MM.1S (cell line): ENCODE measurements at regions not wholly inside any gene's neighbourhood (a gene's known extent, or its start where the extent isn't known, plus 50 kb on each side); places are given as distances from the start of the nearest gene placed in this dataset.

ENCODE experiments used
- DNase-seq: peaks from one replicate; pipeline ENCODE4 v3.0.0-alpha.2; 2015
- H2AFZ ChIP-seq: fragments of 300-600 bp; sonication (generic); 2 replicates; pipeline ENCODE4 v1.6.0; 2016; ENCODE audit warnings: antibody characterized with exemption, low read length
- H3F3A ChIP-seq: fragments of 300-600 bp; sonication (generic); 2 replicates; pipeline ENCODE4 v1.6.1; 2016; ENCODE audit warnings: mild to moderate bottlenecking, antibody characterized with exemption, low read length, moderate library complexity, mixed read lengths; ENCODE audit not compliant: insufficient read depth
- H3K27ac ChIP-seq: fragments of 300-600 bp; sonication (generic); 2 replicates; pipeline ENCODE4 v1.5.1; 2016; ENCODE audit warnings: mild to moderate bottlenecking, low read length
- H3K27me3 ChIP-seq: fragments of 300-600 bp; sonication (generic); replicated peaks from 2 replicates; pipeline ENCODE4 v1.6.0; 2016; ENCODE audit warnings: low read length; ENCODE audit not compliant: insufficient read depth
- H3K36me3 ChIP-seq: fragments of 300-600 bp; sonication (generic); replicated peaks from 2 replicates; pipeline ENCODE4 v1.6.1; 2016; ENCODE audit warnings: mild to moderate bottlenecking, low read length, mixed read lengths; ENCODE audit not compliant: insufficient read depth
- H3K4me1 ChIP-seq: fragments of 300-600 bp; sonication (generic); 2 replicates; pipeline ENCODE4 v1.6.1; 2016; ENCODE audit warnings: low read length, mixed read lengths
- H3K4me2 ChIP-seq: fragments of 300-600 bp; sonication (generic); 2 replicates; pipeline ENCODE4 v1.6.0; 2016; ENCODE audit warnings: low read depth, low read length
- H3K4me3 ChIP-seq: fragments of 300-600 bp; sonication (generic); 2 replicates; pipeline ENCODE4 v1.5.1; 2016; ENCODE audit warnings: low read length, mixed read lengths
- H3K79me2 ChIP-seq: fragments of 300-600 bp; sonication (generic); 2 replicates; pipeline ENCODE4 v1.6.1; 2016; ENCODE audit warnings: mixed run types, low read length, mixed read lengths
- H3K9ac ChIP-seq: fragments of 300-600 bp; sonication (generic); 2 replicates; pipeline ENCODE4 v1.6.1; 2016; ENCODE audit warnings: low read length, mixed read lengths
- H3K9me2 ChIP-seq: fragments of 300-600 bp; sonication (generic); replicated peaks from 2 replicates; pipeline ENCODE4 v1.6.1; 2016; ENCODE audit warnings: mild to moderate bottlenecking, low read length, mixed read lengths; ENCODE audit not compliant: insufficient read depth
- H3K9me3 ChIP-seq: fragments of 300-600 bp; sonication (generic); replicated peaks from 2 replicates; pipeline ENCODE4 v1.6.1; 2016; ENCODE audit warnings: mild to moderate bottlenecking, low read length, mixed read lengths; ENCODE audit not compliant: insufficient read depth
- H4K20me1 ChIP-seq: fragments of 300-600 bp; sonication (generic); 2 replicates; pipeline ENCODE4 v1.6.1; 2016; ENCODE audit warnings: mild to moderate bottlenecking, low read length, moderate library complexity, mixed read lengths; ENCODE audit not compliant: insufficient read depth
- CTCF ChIP-seq: fragments of 300-600 bp; sonication (generic); IDR thresholded peaks from 2 replicates; pipeline ENCODE4 v1.5.1; 2016; ENCODE audit warnings: antibody characterized with exemption, low read length, mixed read lengths
- EZH2 ChIP-seq: fragments of 300-600 bp; sonication (generic); optimal IDR thresholded peaks from 2 replicates; pipeline ENCODE3; 2017; ENCODE audit warnings: low read depth, mild to moderate bottlenecking, antibody characterized with exemption, low read length, mixed read lengths
- EZH2phosphoT487 ChIP-seq: fragments of 300-600 bp; sonication (generic); IDR thresholded peaks from 2 replicates; pipeline ENCODE4 v1.6.1; 2018; ENCODE audit warnings: antibody characterized with exemption, low read length

GRCh38 chr6:103183831-103184411, 1675.8 kb downstream of the HACE1 start:
- TF ChIP-seq EZH2phosphoT487 = no peak
- no peak for TF ChIP-seq CTCF
- TF ChIP-seq EZH2 = no peak

GRCh38 chr6:103178193-103178592, 1681.5 kb downstream of the HACE1 start:
- DNase-seq = no peak
- TF ChIP-seq CTCF (no peak), EZH2phosphoT487 (no peak), EZH2 (no peak)
- no peaks in the 10 kb centered on the region for H4K20me1 ChIP-seq
- no peaks in the 10 kb centered on the region for H3K4me1 ChIP-seq
- H3K9ac ChIP-seq = no peak overlapping the region
- no peaks in the 10 kb centered on the region for H3K79me2 ChIP-seq
- H3K9me2 ChIP-seq = no peaks in the 10 kb centered on the region
- no peaks in the 10 kb centered on the region for H3K9me3 ChIP-seq
- H3F3A ChIP-seq = no peaks in the 10 kb centered on the region
- H3K4me2 ChIP-seq = no peak overlapping the region
- no peak overlapping the region for H3K27ac ChIP-seq
- H3K4me3 ChIP-seq = no peak overlapping the region
- H3K27me3 ChIP-seq = no peaks in the 10 kb centered on the region
- no peak overlapping the region for H2AFZ ChIP-seq
- H3K36me3 ChIP-seq = no peaks in the 10 kb centered on the region

More at GRCh38 chr6:103183831-103184411, 1675.8 kb downstream of the HACE1 start:
- Histone ChIP-seq H3K9ac (no peak overlapping the region), H3K4me3 (no peak overlapping the region), H3K9me2 (no peaks in the 10 kb centered on the region), H3K36me3 (no peaks in the 10 kb centered on the region), H3F3A (no peaks in the 10 kb centered on the region), H3K4me1 (no peaks in the 10 kb centered on the region), H2AFZ (no peak overlapping the region), H4K20me1 (no peaks in the 10 kb centered on the region), H3K27ac (no peak overlapping the region), H3K9me3 (no peaks in the 10 kb centered on the region), H3K27me3 (no peaks in the 10 kb centered on the region), H3K4me2 (no peak overlapping the region), H3K79me2 (no peaks in the 10 kb centered on the region)
- DNase-seq = no peak

- H3K4me2 ChIP-seq = no peak overlapping the region
- no peak overlapping the region for H3K9ac ChIP-seq
- no peak overlapping the region for H3K27ac ChIP-seq
- no peaks in the 10 kb centered on the region for H3K79me2 ChIP-seq
- H3K9me2 ChIP-seq = no peaks in the 10 kb centered on the region
- TF ChIP-seq EZH2 = no peak
- no peak for TF ChIP-seq CTCF
- no peak for TF ChIP-seq EZH2phosphoT487
- no peak overlapping the region for H3K4me3 ChIP-seq
- H4K20me1 ChIP-seq = no peaks in the 10 kb centered on the region
- H3K27me3 ChIP-seq = no peaks in the 10 kb centered on the region
- DNase-seq = no peak
- H3K9me3 ChIP-seq = no peaks in the 10 kb centered on the region
- H3F3A ChIP-seq = no peaks in the 10 kb centered on the region
- no peaks in the 10 kb centered on the region for H3K36me3 ChIP-seq
- no peak overlapping the region for H2AFZ ChIP-seq
- no peaks in the 10 kb centered on the region for H3K4me1 ChIP-seq
Observed at GRCh38 chr6:103177791-103178190, 1681.9 kb downstream of the HACE1 start.
